Cardiac septum (tissue), 1 donor: ENCODE measurements at regions not wholly inside any gene's neighbourhood (a gene's known extent, or its start where the extent isn't known, plus 50 kb on each side); places are given as distances from the start of the nearest gene placed in this dataset.
"Not testable (repeated sequence)": the region's sequence is repeated elsewhere in the genome, so short reads cannot be mapped to it uniquely, and the experiment has no call there.

ENCODE experiments used
- DNase-seq: peaks from one replicate; pipeline ENCODE4 v3.0.0-alpha.2; 2020; ENCODE audit warnings: low spot score
- intact Hi-C: fragments of 100-400 bp; cut with DNase I; formaldehyde crosslinking; loops from one replicate; pipeline ENCODE4 v1.14.0; 2022
- donor health status: DM: no; HTN: no; CAD: no.

GRCh38 chr2:111570300-111571114, 313.5 kb downstream of the ANAPC1 start:
- intact Hi-C loops, DNase-seq: not testable (repeated sequence)

GRCh38 chr2:111574803-111575202, 309.2 kb downstream of the ANAPC1 start:
- DNase-seq, intact Hi-C loops: not testable (repeated sequence)

GRCh38 chr2:111577154-111577885, 306.7 kb downstream of the ANAPC1 start:
- intact Hi-C loops, DNase-seq: not testable (repeated sequence)

- DNase-seq, intact Hi-C loops: not testable (repeated sequence)
Observed at GRCh38 chr2:111579500-111580134, 304.4 kb downstream of the ANAPC1 start.

GRCh38 chr2:111580616-111581015, 303.4 kb downstream of the ANAPC1 start:
- DNase-seq, intact Hi-C loops: not testable (repeated sequence)

- intact Hi-C loops = not testable (repeated sequence)
Observed at GRCh38 chr2:111582090-111582489, 301.9 kb downstream of the ANAPC1 start.

GRCh38 chr2:111583480-111583879, 300.5 kb downstream of the ANAPC1 start:
- intact Hi-C loops, DNase-seq: not testable (repeated sequence)

More at GRCh38 chr2:111582090-111582489, 301.9 kb downstream of the ANAPC1 start:
- not testable (repeated sequence) for DNase-seq

GRCh38 chr2:111584540-111584939, 299.5 kb downstream of the ANAPC1 start:
- DNase-seq, intact Hi-C loops: not testable (repeated sequence)

- intact Hi-C loops, DNase-seq: not testable (repeated sequence)
Observed at GRCh38 chr2:111584950-111585349, 299.0 kb downstream of the ANAPC1 start.

- DNase-seq, intact Hi-C loops: not testable (repeated sequence)
Observed at GRCh38 chr2:111586014-111586413, 298.0 kb downstream of the ANAPC1 start.

GRCh38 chr2:111595072-111595471, 288.9 kb downstream of the ANAPC1 start:
- intact Hi-C loops, DNase-seq: not testable (repeated sequence)

GRCh38 chr2:111596808-111597705, 286.9 kb downstream of the ANAPC1 start:
- DNase-seq, intact Hi-C loops: not testable (repeated sequence)

- DNase-seq, intact Hi-C loops: not testable (repeated sequence)
Observed at GRCh38 chr2:111598944-111599343, 285.0 kb downstream of the ANAPC1 start.

- intact Hi-C loops, DNase-seq: not testable (repeated sequence)
Observed at GRCh38 chr2:111602259-111602658, 281.7 kb downstream of the ANAPC1 start.

GRCh38 chr2:111605798-111606197, 278.2 kb downstream of the ANAPC1 start:
- intact Hi-C loops, DNase-seq: not testable (repeated sequence)

- intact Hi-C loops, DNase-seq: not testable (repeated sequence)
Observed at GRCh38 chr2:111606632-111607031, 277.4 kb downstream of the ANAPC1 start.

GRCh38 chr2:111609146-111609844, 274.7 kb downstream of the ANAPC1 start:
- DNase-seq, intact Hi-C loops: not testable (repeated sequence)

- DNase-seq, intact Hi-C loops: not testable (repeated sequence)
Observed at GRCh38 chr2:111610035-111610434, 274.0 kb downstream of the ANAPC1 start.
